CD4-positive, alpha-beta memory T cell (primary cell): ENCODE measurements at regions not wholly inside any gene's neighbourhood (a gene's known extent, or its start where the extent isn't known, plus 50 kb on each side); places are given as distances from the start of the nearest gene placed in this dataset.
A peak's percentile ranks its signal among the peaks of the same experiment; 100 is the strongest.

Experiments
- CTCF ChIA-PET: fragments of 350-600 bp; sonication (Branson Sonifier 250); formaldehyde crosslinking; loops from one replicate; lab custom pipeline; 2021; ENCODE audit warnings: inconsistent platforms; ENCODE audit not compliant: partially characterized antibody; lab: Charles Lee
- POLR2A ChIA-PET: fragments of 350-600 bp; sonication (Branson Sonifier 250); formaldehyde crosslinking; loops from one replicate; lab custom pipeline; 2021; ENCODE audit not compliant: partially characterized antibody; lab: Charles Lee
- DNase-seq, 5 donors: peaks; one replicate each; pipeline versions ENCODE4 v3.0.0 to v3.0.0-alpha.2; 2020 to 2022; ENCODE audit warnings: mixed read lengths in 1 of 5
- H3K27ac ChIP-seq: one replicate; pipeline ENCODE4 v1.7.0; 2013; ENCODE audit warnings: low read depth, low read length
- H3K27me3 ChIP-seq: 2 replicates; pipeline ENCODE4 v1.7.0; 2013; ENCODE audit warnings: mild to moderate bottlenecking, low read length, moderate library complexity; ENCODE audit not compliant: insufficient read depth
- H3K36me3 ChIP-seq: 2 replicates; pipeline ENCODE4 v1.7.0; 2013; ENCODE audit warnings: mild to moderate bottlenecking, low read length, moderate library complexity; ENCODE audit not compliant: insufficient read depth
- H3K4me1 ChIP-seq: 2 replicates; pipeline ENCODE4 v1.7.0; 2013; ENCODE audit warnings: mild to moderate bottlenecking, low read length, moderate library complexity; ENCODE audit not compliant: insufficient read depth
- H3K4me3 ChIP-seq, 2 donors: one replicate each; pipeline ENCODE4 v1.7.0; 2013; ENCODE audit warnings: low read length in 2 of 2, mild to moderate bottlenecking in 1 of 2
- H3K9me3 ChIP-seq, 2 donors: one replicate each; pipeline ENCODE4 v1.7.0; 2013; ENCODE audit warnings: low read length in 2 of 2, control low read depth in 1 of 2; ENCODE audit not compliant: control insufficient read depth in 1 of 2
- H3K27ac Mint-ChIP-seq, 7 donors: one replicate each; pipeline ENCODE4 v1.8.0; 2020 to 2021; ENCODE audit warnings: mixed read lengths in 7 of 7, mild to moderate bottlenecking in 6 of 7, inconsistent platforms in 3 of 7, moderate library complexity in 3 of 7
- H3K27me3 Mint-ChIP-seq, 2 donors: one replicate each; pipeline ENCODE4 v1.8.0; 2020 to 2021; ENCODE audit warnings: mixed read lengths in 2 of 2
- H3K36me3 Mint-ChIP-seq, 2 donors: one replicate each; pipeline ENCODE4 v1.8.0; 2020 to 2021; ENCODE audit warnings: mixed read lengths in 2 of 2, inconsistent platforms in 1 of 2, mild to moderate bottlenecking in 1 of 2
- H3K4me1 Mint-ChIP-seq, 4 donors: one replicate each; pipeline ENCODE4 v1.8.0; 2020 to 2021; ENCODE audit warnings: mixed read lengths in 4 of 4, mild to moderate bottlenecking in 1 of 4
- H3K4me3 Mint-ChIP-seq, 8 donors: one replicate each; pipeline ENCODE4 v1.8.0; 2020 to 2021; ENCODE audit warnings: mixed read lengths in 8 of 8, mild to moderate bottlenecking in 7 of 8, moderate library complexity in 6 of 8, inconsistent platforms in 3 of 8
- H3K9me3 Mint-ChIP-seq, 8 donors: one replicate each; pipeline ENCODE4 v1.8.0; 2020 to 2021; ENCODE audit warnings: mixed read lengths in 8 of 8, mild to moderate bottlenecking in 5 of 8, inconsistent platforms in 3 of 8, moderate library complexity in 1 of 8
- intact Hi-C: fragments of 100-400 bp; cut with micrococcal nuclease; formaldehyde crosslinking; loops from one replicate; pipeline ENCODE4 v1.15.1; 2023

DNA sequence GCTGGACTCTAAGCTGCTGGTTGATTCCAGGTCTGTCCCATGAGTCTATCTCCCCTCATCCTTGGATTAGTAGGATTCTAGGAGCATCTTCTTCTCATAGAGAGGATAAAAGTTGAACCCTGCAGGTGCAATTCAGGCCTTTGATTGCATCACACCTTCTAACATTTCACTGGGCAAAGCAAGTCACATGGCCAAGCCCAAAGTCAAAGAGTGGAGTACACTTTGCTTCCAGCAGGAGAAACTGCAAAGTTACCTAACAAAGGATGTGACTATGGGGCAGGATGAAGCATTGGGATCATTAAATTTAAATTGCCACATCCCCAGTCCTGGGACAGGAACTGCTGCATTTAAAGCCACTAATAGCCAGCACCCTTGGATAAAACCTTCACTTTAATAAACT, 51.0 kb upstream of the EGFLAM start:
- Histone ChIP-seq H3K36me3 (no peaks in the 10 kb centered on the region), H3K4me1 (no peaks in the 10 kb centered on the region), H3K27me3 (no peaks in the 10 kb centered on the region), H3K9me3 (no peaks in the 10 kb centered on the region), H3K4me3 (no peak overlapping the region), H3K27ac (no peak overlapping the region)
- peaks cover 0 to 3% (median 0%) of the 10 kb centered on the region in 8 donors for H3K9me3 Mint-ChIP-seq
- no peak overlapping the region for H3K27ac Mint-ChIP-seq
- no peak for DNase-seq
- H3K27me3 Mint-ChIP-seq: peaks cover 6 to 7% of the 10 kb centered on the region in 2 donors
- H3K36me3 Mint-ChIP-seq: no peaks in the 10 kb centered on the region
- no peaks in the 10 kb centered on the region for H3K4me1 Mint-ChIP-seq
- H3K4me3 Mint-ChIP-seq: no peak overlapping the region
- POLR2A ChIA-PET: no interaction called here
- intact Hi-C loops: no loop called here
- CTCF ChIA-PET: interaction anchor here (1.5 kb wide), 1 partner anchor 15 kb away, joined by 7 read pairs; no protein-coding TSS in a partner anchor

DNA sequence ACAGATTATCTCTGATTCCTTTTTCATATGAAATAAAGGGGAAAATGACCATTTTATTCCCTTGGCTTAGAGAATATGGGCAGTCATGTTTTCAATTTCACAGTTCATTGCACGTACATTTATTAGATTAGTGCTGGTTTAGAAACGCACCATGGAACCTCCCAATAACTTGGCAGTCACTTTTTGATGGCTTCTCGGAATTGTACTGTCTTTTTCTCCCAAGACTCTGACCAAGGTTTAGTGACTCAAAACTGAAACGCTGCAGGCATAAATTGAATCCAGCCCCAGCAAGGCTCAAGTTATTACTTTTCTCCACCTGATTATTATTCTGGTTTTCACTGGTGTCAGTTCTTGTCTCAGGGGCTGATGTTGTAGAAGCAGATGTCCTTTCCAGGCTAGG, 55.6 kb upstream of the EGFLAM start:
- no peaks in the 10 kb centered on the region for H3K4me1 ChIP-seq
- intact Hi-C loops: no loop called here
- no peak overlapping the region for H3K4me3 Mint-ChIP-seq
- ChIA-PET POLR2A (no interaction called here), CTCF (no interaction called here)
- H3K27me3 Mint-ChIP-seq: peaks cover 5 to 6% of the 10 kb centered on the region in 2 donors
- no peak overlapping the region for H3K4me3 ChIP-seq
- H3K27ac Mint-ChIP-seq: no peak overlapping the region
- H3K4me1 Mint-ChIP-seq: no peaks in the 10 kb centered on the region
- H3K9me3 Mint-ChIP-seq: no peaks in the 10 kb centered on the region
- no peaks in the 10 kb centered on the region for H3K36me3 ChIP-seq
- no peak overlapping the region for H3K27ac ChIP-seq
- no peaks in the 10 kb centered on the region for H3K9me3 ChIP-seq
- no peaks in the 10 kb centered on the region for H3K27me3 ChIP-seq
- no peaks in the 10 kb centered on the region for H3K36me3 Mint-ChIP-seq
- no peak for DNase-seq

DNA sequence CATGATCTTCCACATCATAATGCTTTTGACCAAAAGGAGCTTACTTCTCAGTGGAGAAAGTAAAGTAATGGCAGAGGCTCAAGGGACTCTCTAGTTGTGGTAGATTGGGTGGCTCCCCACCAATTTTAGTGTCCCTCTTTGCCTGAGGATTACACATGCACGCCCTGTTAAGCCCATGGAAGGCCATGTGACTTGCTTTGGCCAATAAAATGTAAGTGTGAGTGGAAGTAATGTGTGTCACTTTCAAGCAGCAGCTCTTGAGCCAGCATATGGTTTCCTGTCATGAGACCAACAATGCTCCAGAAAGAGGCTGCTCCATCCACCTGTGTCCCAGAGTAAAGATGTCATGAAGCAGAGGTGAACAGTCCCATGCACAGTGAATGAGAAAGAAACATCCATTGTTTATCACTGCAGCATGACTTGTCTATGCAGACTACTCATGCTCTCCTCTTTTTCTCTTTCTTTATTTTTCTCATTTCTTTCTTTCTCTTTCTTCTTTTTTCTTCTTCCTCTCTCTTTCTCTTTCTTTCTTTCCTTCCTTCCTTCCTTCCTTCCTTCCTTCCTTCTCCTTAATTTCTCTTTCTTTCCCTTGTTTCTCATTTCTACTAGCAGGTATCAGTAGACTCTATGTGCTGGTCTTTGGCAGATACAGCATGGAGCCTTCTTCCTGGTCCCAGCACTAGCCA, 57.3 kb upstream of the EGFLAM start:
- H3K9me3 ChIP-seq: no peaks in the 10 kb centered on the region
- H3K4me1 ChIP-seq: no peaks in the 10 kb centered on the region
- no peak overlapping the region for H3K27ac Mint-ChIP-seq
- H3K4me1 Mint-ChIP-seq: no peaks in the 10 kb centered on the region
- DNase-seq: no peak
- ChIA-PET POLR2A (no interaction called here), CTCF (interaction anchor here (2.3 kb wide), 1 partner anchor 8 kb away, joined by 13 read pairs; no protein-coding TSS in a partner anchor)
- H3K36me3 ChIP-seq: no peaks in the 10 kb centered on the region
- intact Hi-C loops: no loop called here
- H3K27ac ChIP-seq: no peak overlapping the region
- no peak overlapping the region for H3K4me3 ChIP-seq
- no peaks in the 10 kb centered on the region for H3K27me3 ChIP-seq
- H3K4me3 Mint-ChIP-seq: no peak overlapping the region
- H3K36me3 Mint-ChIP-seq: no peaks in the 10 kb centered on the region
- H3K27me3 Mint-ChIP-seq: peaks cover 5 to 6% of the 10 kb centered on the region in 2 donors
- no peaks in the 10 kb centered on the region for H3K9me3 Mint-ChIP-seq

DNA sequence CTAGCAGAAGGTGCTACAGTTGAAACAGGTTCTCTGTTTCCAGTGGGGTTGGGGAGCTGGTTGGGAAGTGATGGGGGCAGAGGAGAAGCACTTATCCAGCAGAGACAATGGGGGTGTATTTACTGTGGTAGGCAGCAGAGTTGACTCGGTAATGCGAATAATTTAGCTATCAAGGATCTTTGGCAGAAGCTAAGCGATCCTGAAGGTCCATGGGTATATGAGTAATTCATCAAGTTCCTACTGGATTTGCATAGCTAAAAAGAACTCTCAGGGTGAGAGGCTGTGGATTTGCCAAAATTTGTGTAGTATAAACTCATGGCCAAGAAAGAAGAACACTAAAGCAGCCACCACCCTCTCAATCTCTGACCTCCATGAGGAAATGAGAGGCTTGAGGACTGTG, 61.2 kb upstream of the EGFLAM start:
- CTCF ChIA-PET: no interaction called here
- Histone ChIP-seq H3K4me3 (no peak overlapping the region), H3K27ac (no peak overlapping the region), H3K27me3 (no peaks in the 10 kb centered on the region), H3K9me3 (no peaks in the 10 kb centered on the region), H3K36me3 (no peaks in the 10 kb centered on the region), H3K4me1 (no peaks in the 10 kb centered on the region)
- Mint-ChIP-seq H3K27ac (no peak overlapping the region), H3K9me3 (no peaks in the 10 kb centered on the region), H3K36me3 (no peaks in the 10 kb centered on the region), H3K4me3 (no peak overlapping the region), H3K4me1 (peaks cover 0 to 5% (median 3%) of the 10 kb centered on the region in 4 donors), H3K27me3 (peaks cover 15 to 20% of the 10 kb centered on the region in 2 donors)
- intact Hi-C loops: no loop called here
- POLR2A ChIA-PET: no interaction called here
- no peak for DNase-seq

DNA sequence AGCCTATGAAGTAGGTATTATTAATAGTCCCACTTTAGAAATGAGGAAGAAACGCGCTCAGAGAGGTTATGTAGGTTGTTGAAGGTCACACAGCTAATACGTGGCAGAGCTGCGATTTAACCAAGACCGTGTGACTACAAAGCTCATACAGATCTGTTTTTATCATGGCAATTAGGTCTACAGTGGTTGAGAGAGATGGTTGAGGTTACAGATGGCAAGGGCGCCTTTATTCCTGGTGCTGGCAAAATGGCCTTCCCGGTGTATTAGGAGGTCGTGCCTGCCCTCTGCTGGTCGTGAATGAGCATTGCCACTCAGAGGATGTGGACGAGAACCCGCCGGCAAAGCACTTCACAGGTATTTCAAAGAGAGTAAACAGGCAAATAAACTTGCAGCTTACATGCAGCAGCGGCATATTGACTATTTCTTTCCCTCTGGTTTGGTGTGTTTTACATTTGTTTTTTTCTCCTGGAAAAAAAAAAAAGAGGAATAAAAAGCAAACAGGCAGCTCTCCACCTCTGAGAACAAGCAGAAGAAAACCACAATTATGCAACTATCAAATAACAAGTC, 65.3 kb upstream of the EGFLAM start:
- intact Hi-C loops: no loop called here
- H3K9me3 ChIP-seq: no peaks in the 10 kb centered on the region
- peaks cover 0 to 5% (median 3%) of the 10 kb centered on the region in 4 donors for H3K4me1 Mint-ChIP-seq
- H3K4me1 ChIP-seq: no peaks in the 10 kb centered on the region
- no peak overlapping the region for H3K27ac ChIP-seq
- POLR2A ChIA-PET: no interaction called here
- no peak overlapping the region for H3K4me3 ChIP-seq
- H3K27me3 ChIP-seq: no peaks in the 10 kb centered on the region
- no peaks in the 10 kb centered on the region for H3K36me3 Mint-ChIP-seq
- no peaks in the 10 kb centered on the region for H3K36me3 ChIP-seq
- H3K27me3 Mint-ChIP-seq: peaks cover 17 to 25% of the 10 kb centered on the region in 2 donors
- peak in 4 of 5 donors; percentile 18 to 32 (median 26) for DNase-seq
- H3K9me3 Mint-ChIP-seq: no peaks in the 10 kb centered on the region
- no peak overlapping the region for H3K4me3 Mint-ChIP-seq
- H3K27ac Mint-ChIP-seq: no peak overlapping the region
- CTCF ChIA-PET: interaction anchor here (0.7 to 2.7 kb wide), 12 partner anchors 8 to 780 kb away, joined by 3 to 13 read pairs (median 4); no protein-coding TSS in a partner anchor

DNA sequence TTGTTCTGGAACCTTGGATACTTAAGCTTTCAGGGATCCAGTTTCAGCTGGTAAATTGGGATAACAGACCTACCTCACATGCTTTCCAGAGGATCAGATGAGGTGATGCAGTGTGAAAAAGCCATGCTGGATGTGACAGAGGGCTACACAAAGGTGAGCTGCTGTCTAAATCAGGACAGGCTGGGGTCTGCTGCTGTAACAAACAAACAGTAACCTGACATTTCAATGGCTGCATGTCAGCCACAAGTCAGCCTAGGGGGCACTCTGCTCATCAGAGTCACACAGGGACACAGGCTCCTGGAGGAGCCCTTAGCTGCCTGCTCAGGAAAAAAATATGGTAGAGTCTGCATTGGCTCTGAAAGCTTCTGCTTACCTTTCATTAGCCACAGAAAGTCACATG, 66.7 kb upstream of the EGFLAM start:
- H3K36me3 ChIP-seq: no peaks in the 10 kb centered on the region
- no peak overlapping the region for H3K4me3 ChIP-seq
- H3K9me3 Mint-ChIP-seq: no peaks in the 10 kb centered on the region
- H3K27ac Mint-ChIP-seq: no peak overlapping the region
- peaks cover 14 to 25% of the 10 kb centered on the region in 2 donors for H3K27me3 Mint-ChIP-seq
- H3K27me3 ChIP-seq: no peaks in the 10 kb centered on the region
- no peak for DNase-seq
- peaks cover 0 to 5% (median 3%) of the 10 kb centered on the region in 4 donors for H3K4me1 Mint-ChIP-seq
- CTCF ChIA-PET: interaction anchor here (0.5 to 2.7 kb wide), 9 partner anchors 10 to 779 kb away, joined by 3 to 13 read pairs (median 6); no protein-coding TSS in a partner anchor
- no peak overlapping the region for H3K4me3 Mint-ChIP-seq
- H3K9me3 ChIP-seq: no peaks in the 10 kb centered on the region
- H3K27ac ChIP-seq: no peak overlapping the region
- intact Hi-C loops: no loop called here
- POLR2A ChIA-PET: no interaction called here
- H3K36me3 Mint-ChIP-seq: no peaks in the 10 kb centered on the region
- no peaks in the 10 kb centered on the region for H3K4me1 ChIP-seq

DNA sequence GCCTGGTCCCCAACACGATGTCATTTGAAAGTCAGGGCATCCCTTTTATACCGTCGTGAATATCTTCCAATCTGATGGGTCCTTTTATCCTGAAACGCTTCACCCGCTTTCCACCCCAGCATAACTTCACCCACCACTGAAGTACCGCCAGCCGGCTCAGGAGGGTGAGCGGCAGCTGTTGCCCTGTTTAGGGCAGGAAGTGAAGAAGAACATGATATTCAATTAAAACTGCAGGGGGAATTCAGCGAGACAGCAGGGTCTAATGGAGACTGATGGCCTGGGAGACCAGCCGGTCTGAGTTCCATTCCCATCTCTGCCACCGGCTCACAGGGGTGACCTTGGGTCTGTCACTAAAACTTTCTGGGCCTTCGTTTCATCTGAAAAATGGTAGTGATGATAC, 68.2 kb upstream of the EGFLAM start:
- H3K4me3 Mint-ChIP-seq: no peak overlapping the region
- no peak overlapping the region for H3K27ac Mint-ChIP-seq
- H3K27me3 Mint-ChIP-seq: peaks cover 9 to 17% of the 10 kb centered on the region in 2 donors
- H3K9me3 Mint-ChIP-seq: no peaks in the 10 kb centered on the region
- Histone ChIP-seq H3K4me1 (no peaks in the 10 kb centered on the region), H3K27ac (no peak overlapping the region), H3K4me3 (no peak overlapping the region), H3K27me3 (no peaks in the 10 kb centered on the region), H3K9me3 (no peaks in the 10 kb centered on the region), H3K36me3 (no peaks in the 10 kb centered on the region)
- CTCF ChIA-PET: interaction anchor here (1.0 to 2.4 kb wide), 3 partner anchors 9 to 12 kb away, joined by 6 to 7 read pairs (median 6); no protein-coding TSS in a partner anchor
- DNase-seq: no peak
- H3K4me1 Mint-ChIP-seq: peaks cover 0 to 5% (median 3%) of the 10 kb centered on the region in 4 donors
- POLR2A ChIA-PET: no interaction called here
- intact Hi-C loops: no loop called here
- no peaks in the 10 kb centered on the region for H3K36me3 Mint-ChIP-seq
